C4-2B (cell line): ENCODE measurements at regions not wholly inside any gene's neighbourhood (a gene's known extent, or its start where the extent isn't known, plus 50 kb on each side); places are given as distances from the start of the nearest gene placed in this dataset.

Experiments
- H3K27ac ChIP-seq: fragments of 450-650 bp; 2 replicates; pipeline ENCODE4 v1.5.1; 2017
- ZFX ChIP-seq: fragments of 450-650 bp; IDR thresholded peaks from 2 replicates; pipeline ENCODE4 v1.6.1; 2017
- TF ChIP-seq, protein P1 (sequence below): fragments of 450-650 bp; conservative IDR thresholded peaks from 2 replicates; pipeline ENCODE4 v1.5.1; 2017; ENCODE audit warnings: mild to moderate bottlenecking

DNA sequence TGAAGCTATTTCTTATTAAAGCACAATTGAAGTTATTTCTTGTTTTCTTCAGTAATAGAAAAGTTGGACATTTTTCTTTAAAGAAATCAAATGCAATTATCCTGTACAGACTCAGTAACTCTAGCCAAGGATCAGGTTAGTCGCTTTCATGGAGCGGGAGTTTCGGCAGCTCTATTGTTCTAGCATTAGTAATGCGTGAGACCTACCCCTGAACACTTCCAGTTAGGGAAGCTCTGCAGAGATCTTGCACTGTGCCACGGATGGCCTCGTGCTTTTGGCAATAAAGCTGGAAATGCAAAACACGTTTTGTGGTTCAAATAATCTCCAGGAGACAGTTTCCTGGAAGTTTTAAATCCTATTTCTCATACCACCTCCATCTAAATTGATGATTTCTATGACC is 488.4 kb downstream of the SETD4 start:
- TF ChIP-seq, protein P1, sequence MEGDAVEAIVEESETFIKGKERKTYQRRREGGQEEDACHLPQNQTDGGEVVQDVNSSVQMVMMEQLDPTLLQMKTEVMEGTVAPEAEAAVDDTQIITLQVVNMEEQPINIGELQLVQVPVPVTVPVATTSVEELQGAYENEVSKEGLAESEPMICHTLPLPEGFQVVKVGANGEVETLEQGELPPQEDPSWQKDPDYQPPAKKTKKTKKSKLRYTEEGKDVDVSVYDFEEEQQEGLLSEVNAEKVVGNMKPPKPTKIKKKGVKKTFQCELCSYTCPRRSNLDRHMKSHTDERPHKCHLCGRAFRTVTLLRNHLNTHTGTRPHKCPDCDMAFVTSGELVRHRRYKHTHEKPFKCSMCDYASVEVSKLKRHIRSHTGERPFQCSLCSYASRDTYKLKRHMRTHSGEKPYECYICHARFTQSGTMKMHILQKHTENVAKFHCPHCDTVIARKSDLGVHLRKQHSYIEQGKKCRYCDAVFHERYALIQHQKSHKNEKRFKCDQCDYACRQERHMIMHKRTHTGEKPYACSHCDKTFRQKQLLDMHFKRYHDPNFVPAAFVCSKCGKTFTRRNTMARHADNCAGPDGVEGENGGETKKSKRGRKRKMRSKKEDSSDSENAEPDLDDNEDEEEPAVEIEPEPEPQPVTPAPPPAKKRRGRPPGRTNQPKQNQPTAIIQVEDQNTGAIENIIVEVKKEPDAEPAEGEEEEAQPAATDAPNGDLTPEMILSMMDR: no peak
- TF ChIP-seq ZFX: no peak

DNA sequence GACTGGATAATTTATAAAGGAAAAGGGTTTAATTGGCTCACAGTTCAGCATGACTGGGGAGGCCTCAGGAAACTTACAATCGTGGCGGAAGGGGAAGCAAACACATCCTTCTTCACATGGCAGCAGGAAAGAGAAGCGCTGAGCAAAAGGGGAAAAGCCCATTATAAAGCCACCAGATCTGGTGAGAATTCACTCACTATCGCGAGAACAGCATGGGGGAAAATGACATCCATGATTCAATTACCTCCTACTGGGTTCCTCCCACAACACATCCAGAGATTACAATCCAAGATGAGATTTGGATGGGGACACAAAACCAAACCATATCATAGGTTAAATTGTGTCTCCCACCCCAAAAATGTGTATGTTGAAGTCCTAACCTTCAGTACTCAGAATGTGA is 491.7 kb downstream of the SETD4 start:
- H3K27ac ChIP-seq: no peak overlapping the region
- TF ChIP-seq, protein P1: no peak
- TF ChIP-seq ZFX: no peak

More for the DNA sequence above, 488.4 kb downstream of the SETD4 start:
- H3K27ac ChIP-seq: no peak overlapping the region

DNA sequence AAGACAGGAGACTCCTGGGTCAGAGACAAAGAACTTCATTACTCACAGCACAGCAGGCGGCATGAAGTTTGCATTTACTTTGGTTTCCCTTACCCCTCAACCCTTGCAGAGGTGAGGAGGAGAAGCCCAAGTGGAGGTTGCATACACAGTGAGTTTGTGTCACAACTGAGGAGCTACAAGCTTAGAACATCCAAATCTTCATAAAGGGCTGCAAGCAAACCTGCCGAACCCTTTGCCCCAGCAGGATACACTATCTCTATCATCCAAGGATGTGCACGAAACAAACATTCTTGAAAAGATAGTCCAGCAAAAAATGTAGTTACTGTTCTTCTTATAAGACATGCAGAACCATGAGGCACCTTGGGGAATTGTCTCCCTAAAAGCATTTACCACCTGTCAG is 493.5 kb downstream of the SETD4 start:
- TF ChIP-seq ZFX: no peak
- TF ChIP-seq, protein P1: no peak
- H3K27ac ChIP-seq: no peak overlapping the region

DNA sequence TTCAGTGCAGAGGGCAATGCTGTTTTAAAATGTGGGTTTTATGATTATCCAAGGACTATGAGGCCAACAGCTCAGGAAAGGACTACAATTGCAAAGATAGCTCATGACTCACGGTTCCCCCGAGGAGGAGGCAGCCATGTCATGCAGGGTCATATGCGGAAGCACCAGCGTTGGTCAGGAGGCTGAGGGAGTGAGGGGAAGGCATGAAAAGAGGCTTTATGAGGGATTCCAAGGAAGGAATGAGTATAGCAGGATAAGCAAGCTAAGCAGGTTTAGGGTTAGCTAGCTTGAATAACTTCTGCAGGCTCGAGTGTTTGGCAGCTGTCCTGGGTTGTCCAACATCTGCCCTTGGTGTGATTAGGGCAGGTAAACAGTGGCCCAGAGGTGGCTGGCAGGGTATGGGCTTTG is 495.1 kb downstream of the SETD4 start:
- H3K27ac ChIP-seq: no peak overlapping the region
- TF ChIP-seq, protein P1: no peak
- TF ChIP-seq ZFX: no peak

DNA sequence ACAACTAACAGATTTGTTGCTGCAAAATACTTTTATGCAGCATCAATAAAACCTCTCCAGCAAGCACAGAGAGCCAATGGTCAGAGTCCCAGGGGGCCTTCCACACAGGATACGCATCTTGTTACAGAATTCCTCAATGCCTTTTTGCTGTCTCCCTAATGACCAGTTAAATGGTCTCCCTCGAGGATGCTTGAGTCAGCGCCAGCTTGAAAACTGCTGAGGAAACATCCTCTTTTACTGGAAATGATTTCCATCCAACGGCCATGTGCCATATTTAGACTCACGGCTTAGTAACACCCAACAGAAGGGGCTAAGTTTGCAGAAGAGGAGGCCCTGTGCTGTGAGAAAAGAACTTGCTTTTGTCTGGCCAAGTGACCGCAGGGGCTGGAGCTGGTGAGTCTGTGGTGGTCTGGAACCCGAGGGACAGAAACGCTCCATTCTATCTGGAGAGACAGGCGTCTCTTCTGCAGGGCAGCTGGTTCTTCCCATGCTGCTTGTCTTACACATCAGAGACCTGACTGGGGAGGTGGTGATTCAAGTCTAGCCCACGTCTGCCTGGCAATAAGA is 496.4 kb downstream of the SETD4 start:
- TF ChIP-seq, protein P1: no peak
- no peak for TF ChIP-seq ZFX
- H3K27ac ChIP-seq: no peak overlapping the region

DNA sequence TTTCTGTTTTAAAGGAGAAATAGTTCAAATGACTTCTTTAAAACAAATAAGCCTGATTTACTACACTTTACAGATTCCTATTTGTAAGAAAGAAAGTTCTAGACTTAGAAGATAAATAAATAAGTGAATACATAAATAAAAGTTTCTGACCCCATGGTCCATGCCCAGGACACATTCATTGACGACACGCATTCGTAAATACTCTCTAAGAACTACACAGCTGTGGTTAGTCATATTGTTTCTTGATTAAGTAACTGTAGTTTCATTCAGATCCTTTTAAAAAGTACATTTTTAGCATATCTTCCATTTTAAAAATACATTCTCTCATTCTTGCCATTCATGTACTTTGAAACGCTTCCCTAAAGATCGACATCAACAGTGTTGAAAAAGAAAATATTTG is 497.4 kb downstream of the SETD4 start:
- no peak overlapping the region for H3K27ac ChIP-seq
- no peak for TF ChIP-seq ZFX
- TF ChIP-seq, protein P1: no peak

DNA sequence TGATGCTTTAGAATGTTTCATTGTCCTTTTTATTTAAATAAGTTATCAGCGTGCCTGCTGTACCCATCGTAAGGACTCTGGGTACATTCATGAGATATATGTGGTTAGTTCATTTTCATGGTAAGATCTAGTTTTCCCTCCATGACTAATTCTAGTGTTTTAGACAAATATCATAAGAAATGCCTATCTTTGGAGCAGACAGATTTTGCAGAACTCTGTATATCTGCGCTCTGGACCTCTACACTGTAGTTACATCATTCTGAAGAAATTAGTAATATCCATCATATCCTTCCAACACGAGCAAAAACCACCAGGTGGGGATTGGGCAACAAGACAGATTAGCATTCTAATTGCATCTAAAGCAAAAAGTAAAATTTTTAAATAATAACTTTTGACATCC is 499.2 kb downstream of the SETD4 start:
- TF ChIP-seq ZFX: no peak
- TF ChIP-seq, protein P1: no peak
- H3K27ac ChIP-seq: no peak overlapping the region
